HEK293 (cell line): ENCODE measurements at regions not wholly inside any gene's neighbourhood (a gene's known extent, or its start where the extent isn't known, plus 50 kb on each side); places are given as distances from the start of the nearest gene placed in this dataset.

ENCODE experiments used
- CTCF ChIA-PET: fragments of 350-600 bp; formaldehyde crosslinking; extraction: SDS; loops from one replicate; lab custom pipeline; 2021; ENCODE audit warnings: antibody characterized with exemption; lab: Yijun Ruan, JAX
- POLR2A ChIA-PET: fragments of 300-600 bp; formaldehyde crosslinking; extraction: SDS; loops from one replicate; lab custom pipeline; 2020; ENCODE audit warnings: antibody characterized with exemption, inconsistent platforms; lab: Yijun Ruan, JAX
- H3K27ac ChIP-seq: fragments of 200-500 bp; sonication (Bioruptor generic); 2 replicates; pipeline ENCODE4 v1.5.1; 2014; ENCODE audit warnings: low read depth, low read length, control low read depth, inconsistent platforms; ENCODE audit errors: extremely low read depth
- H3K36me3 ChIP-seq, 2 experiments: fragments of 200-500 bp in 1 of 2; sonication (Bioruptor generic) in 1 of 2; 1 replicate in 1 of 2; 2 replicates in 1 of 2; pipeline ENCODE4 v1.5.1; 2014 to 2017; ENCODE audit warnings: inconsistent platforms in 2 of 2, low read length in 2 of 2; ENCODE audit not compliant: control insufficient read depth in 2 of 2, insufficient read depth in 1 of 2
- H3K4me1 ChIP-seq: fragments of 200-500 bp; sonication (Bioruptor generic); 2 replicates; pipeline ENCODE4 v1.5.1; 2014; ENCODE audit warnings: mild to moderate bottlenecking, low read length, inconsistent platforms; ENCODE audit not compliant: control insufficient read depth, insufficient read depth
- H3K4me3 ChIP-seq: 2 replicates; pipeline ENCODE4 v1.5.1; 2011; ENCODE audit warnings: low read depth, mild to moderate bottlenecking, control low read depth, low read length, moderate library complexity
- H3K9me3 ChIP-seq: fragments of 200-500 bp; sonication (Bioruptor generic); 2 replicates; pipeline ENCODE4 v1.5.1; 2014; ENCODE audit warnings: low read depth, low read length, inconsistent platforms; ENCODE audit not compliant: control insufficient read depth, insufficient read depth
- OVOL3 ChIP-seq: fragments of 450-650 bp; formaldehyde crosslinking; IDR thresholded peaks from 2 replicates; pipeline ENCODE4 v1.5.1; 2016; ENCODE audit warnings: missing biosample characterization, missing genetic modification characterization
- SCRT1 ChIP-seq: fragments of 450-650 bp; formaldehyde crosslinking; IDR thresholded peaks from 2 replicates; pipeline ENCODE4 v1.5.1; 2016; ENCODE audit warnings: missing biosample characterization, missing genetic modification characterization, borderline replicate concordance
- ZBTB49 ChIP-seq: fragments of 450-650 bp; formaldehyde crosslinking; IDR thresholded peaks from 2 replicates; pipeline ENCODE4 v1.5.1; 2016; ENCODE audit warnings: missing biosample characterization, missing genetic modification characterization, low read depth
- ZEB2 ChIP-seq: fragments of 450-650 bp; formaldehyde crosslinking; IDR thresholded peaks from 2 replicates; pipeline ENCODE4 v1.5.1; 2016; ENCODE audit warnings: missing biosample characterization, missing genetic modification characterization
- ZFP41 ChIP-seq: fragments of 450-650 bp; formaldehyde crosslinking; IDR thresholded peaks from 2 replicates; pipeline ENCODE4 v1.5.1; 2016; ENCODE audit warnings: missing biosample characterization, missing genetic modification characterization, borderline replicate concordance
- ZNF138 ChIP-seq: fragments of 450-650 bp; formaldehyde crosslinking; IDR thresholded peaks from 2 replicates; pipeline ENCODE4 v1.5.1; 2016; ENCODE audit warnings: missing biosample characterization, missing genetic modification characterization, borderline replicate concordance
- ZNF169 ChIP-seq: fragments of 450-650 bp; formaldehyde crosslinking; IDR thresholded peaks from 2 replicates; pipeline ENCODE4 v1.5.1; 2016; ENCODE audit warnings: missing biosample characterization, missing genetic modification characterization
- ZNF175 ChIP-seq: fragments of 450-650 bp; formaldehyde crosslinking; IDR thresholded peaks from 2 replicates; pipeline ENCODE4 v1.5.1; 2016; ENCODE audit warnings: missing biosample characterization, missing genetic modification characterization
- ZNF239 ChIP-seq: fragments of 450-650 bp; formaldehyde crosslinking; IDR thresholded peaks from 2 replicates; pipeline ENCODE4 v1.5.1; 2016; ENCODE audit warnings: missing biosample characterization, missing genetic modification characterization
- ZNF248 ChIP-seq: fragments of 450-650 bp; formaldehyde crosslinking; IDR thresholded peaks from 2 replicates; pipeline ENCODE4 v1.5.1; 2017; ENCODE audit warnings: missing biosample characterization, missing genetic modification characterization
- ZNF292 ChIP-seq: fragments of 450-650 bp; formaldehyde crosslinking; IDR thresholded peaks from 2 replicates; pipeline ENCODE4 v1.5.1; 2016; ENCODE audit warnings: low read depth, missing biosample characterization, missing genetic modification characterization, borderline replicate concordance
- ZNF311 ChIP-seq: fragments of 450-650 bp; formaldehyde crosslinking; IDR thresholded peaks from 2 replicates; pipeline ENCODE4 v1.5.1; 2017; ENCODE audit warnings: missing biosample characterization, missing genetic modification characterization, borderline replicate concordance
- ZNF362 ChIP-seq: fragments of 450-650 bp; formaldehyde crosslinking; IDR thresholded peaks from 2 replicates; pipeline ENCODE4 v1.5.1; 2016; ENCODE audit warnings: missing biosample characterization, missing genetic modification characterization
- ZNF521 ChIP-seq: fragments of 450-650 bp; formaldehyde crosslinking; IDR thresholded peaks from 2 replicates; pipeline ENCODE4 v1.5.1; 2017; ENCODE audit warnings: missing biosample characterization, mild to moderate bottlenecking, missing genetic modification characterization
- ZNF530 ChIP-seq: fragments of 450-650 bp; formaldehyde crosslinking; IDR thresholded peaks from 2 replicates; pipeline ENCODE4 v1.5.1; 2016; ENCODE audit warnings: low read depth, missing biosample characterization, missing genetic modification characterization
- ZNF560 ChIP-seq: fragments of 450-650 bp; formaldehyde crosslinking; IDR thresholded peaks from 2 replicates; pipeline ENCODE4 v1.5.1; 2017; ENCODE audit warnings: missing biosample characterization, missing genetic modification characterization, borderline replicate concordance
- ZNF561 ChIP-seq: fragments of 450-650 bp; IDR thresholded peaks from 2 replicates; pipeline ENCODE4 v1.5.1; 2018; ENCODE audit warnings: missing biosample characterization, missing genetic modification characterization, borderline replicate concordance
- ZNF571 ChIP-seq: fragments of 450-650 bp; formaldehyde crosslinking; IDR thresholded peaks from 2 replicates; pipeline ENCODE4 v1.5.0; 2017; ENCODE audit warnings: missing biosample characterization, missing genetic modification characterization
- ZNF791 ChIP-seq: fragments of 450-650 bp; formaldehyde crosslinking; IDR thresholded peaks from 2 replicates; pipeline ENCODE4 v1.5.1; 2016; ENCODE audit warnings: missing biosample characterization, missing genetic modification characterization
- ZSCAN30 ChIP-seq: fragments of 450-650 bp; IDR thresholded peaks from 2 replicates; pipeline ENCODE4 v1.5.1; 2018; ENCODE audit warnings: missing biosample characterization, mild to moderate bottlenecking, missing genetic modification characterization, moderate library complexity
- TF ChIP-seq, protein P1 (sequence below): fragments of 450-650 bp; formaldehyde crosslinking; IDR thresholded peaks from 2 replicates; pipeline ENCODE4 v1.5.1; 2017; ENCODE audit warnings: missing biosample characterization, missing genetic modification characterization

DNA sequence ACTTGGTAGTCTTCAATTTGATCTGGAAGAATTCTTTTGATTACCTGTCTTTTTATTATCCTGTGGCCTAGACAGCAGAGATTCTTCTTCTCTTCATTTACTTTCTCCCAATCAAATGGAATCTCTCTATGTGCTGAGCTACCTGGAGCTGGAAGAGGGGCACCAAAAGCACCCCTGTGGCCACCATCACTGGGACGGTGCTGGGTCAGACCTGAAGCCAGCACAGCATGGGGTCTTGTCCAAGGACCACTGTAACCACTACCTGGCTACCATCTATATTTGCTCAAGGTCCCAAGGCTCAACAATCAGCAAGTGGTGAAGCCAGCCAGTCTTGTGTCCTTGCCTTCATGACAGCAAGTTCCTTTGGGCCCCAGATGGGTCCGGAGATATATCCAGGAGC is 186.6 kb downstream of the JRKL start:
- Histone ChIP-seq H3K9me3 (no peaks in the 10 kb centered on the region), H3K4me3 (no peak overlapping the region)
- POLR2A ChIA-PET: no interaction called here

GRCh38 chr11:96578379-96578778 is 188.6 kb downstream of the JRKL start:
- ChIA-PET POLR2A (no interaction called here), CTCF (interaction anchor here (2.4 kb wide), 1 partner anchor 114 kb away, joined by 6 read pairs; no protein-coding TSS in a partner anchor)
- no peak overlapping the region for H3K27ac ChIP-seq
- H3K36me3 ChIP-seq: no peaks in the 10 kb centered on the region
- H3K4me3 ChIP-seq: no peak overlapping the region
- no peaks in the 10 kb centered on the region for H3K4me1 ChIP-seq
- no peaks in the 10 kb centered on the region for H3K9me3 ChIP-seq
- TF ChIP-seq ZNF571 (tag by site-specific recombination) (no peak), ZSCAN30 (tag by site-specific recombination) (no peak), OVOL3 (no peak), ZNF362 (tag by site-specific recombination) (no peak), ZNF791 (tag by site-specific recombination) (no peak), ZNF239 (tag by site-specific recombination) (no peak), ZNF560 (tag by site-specific recombination) (no peak), ZEB2 (no peak), ZNF248 (tag by site-specific recombination) (no peak), ZNF175 (tag by site-specific recombination) (no peak), ZNF311 (no peak), ZNF292 (tag by site-specific recombination) (no peak), ZNF561 (no peak), ZFP41 (tag by site-specific recombination) (no peak), ZNF530 (tag by site-specific recombination) (no peak), ZNF521 (tag by site-specific recombination) (no peak), ZNF169 (tag by site-specific recombination) (no peak), SCRT1 (no peak), ZBTB49 (tag by site-specific recombination) (no peak)

More for the DNA sequence above, 186.6 kb downstream of the JRKL start:
- CTCF ChIA-PET: no interaction called here
- Histone ChIP-seq H3K36me3 (no peaks in the 10 kb centered on the region), H3K4me1 (no peaks in the 10 kb centered on the region), H3K27ac (no peak overlapping the region)
- TF ChIP-seq, protein P1, sequence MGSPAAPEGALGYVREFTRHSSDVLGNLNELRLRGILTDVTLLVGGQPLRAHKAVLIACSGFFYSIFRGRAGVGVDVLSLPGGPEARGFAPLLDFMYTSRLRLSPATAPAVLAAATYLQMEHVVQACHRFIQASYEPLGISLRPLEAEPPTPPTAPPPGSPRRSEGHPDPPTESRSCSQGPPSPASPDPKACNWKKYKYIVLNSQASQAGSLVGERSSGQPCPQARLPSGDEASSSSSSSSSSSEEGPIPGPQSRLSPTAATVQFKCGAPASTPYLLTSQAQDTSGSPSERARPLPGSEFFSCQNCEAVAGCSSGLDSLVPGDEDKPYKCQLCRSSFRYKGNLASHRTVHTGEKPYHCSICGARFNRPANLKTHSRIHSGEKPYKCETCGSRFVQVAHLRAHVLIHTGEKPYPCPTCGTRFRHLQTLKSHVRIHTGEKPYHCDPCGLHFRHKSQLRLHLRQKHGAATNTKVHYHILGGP (tag by site-specific recombination): no peak
- no peak for TF ChIP-seq ZNF138 (tag by site-specific recombination)
